DND-41 (cell line): ENCODE measurements at regions not wholly inside any gene's neighbourhood (a gene's known extent, or its start where the extent isn't known, plus 50 kb on each side); places are given as distances from the start of the nearest gene placed in this dataset.

Experiments used
- CTCF ChIP-seq: IDR thresholded peaks from 2 replicates; pipeline ENCODE4 v1.5.1; 2012; ENCODE audit warnings: borderline replicate concordance, low read length, moderate library complexity, mild to moderate bottlenecking; ENCODE audit not compliant: poor library complexity, severe bottlenecking; ENCODE audit errors: extremely low read depth
- EZH2 ChIP-seq: IDR thresholded peaks from 3 replicates; pipeline ENCODE4 v1.6.1; 2012; ENCODE audit warnings: borderline replicate concordance, low read depth, mild to moderate bottlenecking, moderate library complexity, low read length, inconsistent platforms; ENCODE audit not compliant: severe bottlenecking

GRCh38 chr20:4066551-4066950, 51.2 kb upstream of the RNF24 start:
- TF ChIP-seq CTCF (no peak), EZH2 (no peak)
